Activated CD4-positive, alpha-beta T cell treated with anti-CD3 and anti-CD28 coated beads, Interleukin-10, Interleukin-2, amounts not matched to agents 100 ng/mL and 50 ng/mL, durations not matched to agents 16 hours and 8 hours (primary cell): ENCODE measurements at regions not wholly inside any gene's neighbourhood (a gene's known extent, or its start where the extent isn't known, plus 50 kb on each side); places are given as distances from the start of the nearest gene placed in this dataset.
"Not testable (repeated sequence)": the region's sequence is repeated elsewhere in the genome, so short reads cannot be mapped to it uniquely, and the experiment has no call there.

ENCODE experiments used
- DNase-seq: peaks from one replicate; pipeline ENCODE4 v3.0.0-alpha.2; 2020

DNA sequence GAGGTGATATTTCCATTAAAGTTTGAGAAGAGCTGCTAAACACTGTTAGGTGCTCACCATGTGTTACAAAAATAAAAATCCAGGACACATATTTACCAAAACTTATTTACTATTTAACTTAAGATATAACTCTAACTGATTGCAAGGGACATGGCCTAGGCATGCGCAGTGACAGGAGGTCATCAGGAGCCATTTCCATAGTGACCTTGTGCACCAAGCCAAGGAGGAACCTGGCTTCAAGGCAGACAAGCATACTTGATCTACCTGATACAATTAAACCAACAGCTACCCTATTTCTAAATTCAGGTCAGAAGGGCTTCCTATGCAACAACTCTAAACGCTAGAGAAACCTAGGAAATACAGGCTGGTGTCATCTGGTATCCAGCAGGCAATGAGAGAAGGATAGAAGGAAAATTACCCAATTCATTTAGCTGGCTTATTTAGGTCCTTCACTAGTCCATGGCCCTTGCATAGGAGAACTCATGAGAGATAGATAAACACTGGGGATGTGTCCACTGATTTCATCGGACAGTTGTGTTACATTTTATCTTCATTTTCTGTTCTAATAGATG lies 134.4 kb downstream of the FOXB1 start:
- DNase-seq, result no peak

DNA sequence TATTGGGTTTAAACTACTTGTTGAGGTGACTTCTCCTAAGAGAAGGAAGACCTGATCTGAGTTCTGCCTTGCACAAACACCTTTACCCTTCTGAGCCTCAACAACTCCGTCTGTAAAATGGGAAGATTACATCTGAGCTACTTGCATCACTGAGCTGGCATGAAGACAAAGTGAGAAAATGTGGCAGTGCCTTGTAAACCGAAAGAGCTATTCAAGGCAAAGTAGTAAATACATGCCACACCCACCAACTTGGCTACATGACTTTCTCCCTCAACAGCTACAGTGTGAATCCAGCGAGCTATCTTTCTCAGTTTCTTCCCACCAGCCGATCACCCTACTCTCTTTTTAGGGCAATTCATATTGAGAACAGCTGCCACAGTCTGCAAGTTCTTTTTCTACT lies 148.3 kb downstream of the FOXB1 start:
- peak; percentile 39 for DNase-seq

DNA sequence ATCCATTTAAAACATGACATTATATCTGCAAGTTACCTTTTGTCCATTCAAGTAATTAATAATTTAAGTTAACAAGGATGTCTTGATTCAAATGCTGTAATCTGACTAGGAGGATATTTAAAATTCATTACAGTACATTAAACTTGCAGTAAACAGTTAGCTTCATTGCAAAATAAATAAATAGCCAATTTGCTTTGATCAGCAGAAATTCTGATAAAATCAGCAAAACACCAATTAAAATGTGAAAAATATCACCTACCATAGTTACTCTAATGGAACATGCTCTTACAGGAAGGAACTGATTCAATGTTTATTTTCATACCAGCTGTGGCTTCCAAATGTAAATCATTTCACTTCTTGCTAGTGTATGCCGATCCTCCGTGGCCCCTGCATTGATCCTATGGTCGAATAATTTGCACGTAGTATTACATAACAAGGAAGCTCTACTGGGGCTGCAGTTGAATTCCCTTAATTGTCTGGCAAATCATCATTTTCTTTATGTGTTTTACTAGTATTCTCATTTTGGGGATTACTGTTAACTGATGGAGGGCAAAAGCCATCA lies 150.7 kb downstream of the FOXB1 start:
- DNase-seq, result peak; percentile 56

DNA sequence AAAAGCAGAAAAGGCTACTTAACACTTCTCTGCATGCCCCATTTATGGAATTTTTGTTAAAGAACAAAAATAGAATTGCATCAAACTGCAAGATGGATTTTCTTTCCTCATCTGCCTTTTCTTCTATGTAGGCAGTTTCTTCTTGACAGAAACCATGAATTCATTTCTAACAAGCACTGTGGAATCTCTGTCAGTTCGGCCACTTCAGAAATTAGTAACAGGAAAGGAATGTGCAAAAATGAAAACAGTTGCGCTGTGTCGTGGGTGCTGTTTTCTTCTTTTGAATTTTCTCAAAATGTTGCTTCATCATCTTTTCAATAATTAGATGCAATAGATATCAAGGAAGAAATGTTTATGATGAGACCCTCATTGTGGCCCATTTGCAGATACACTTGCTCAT lies 151.6 kb downstream of the FOXB1 start:
- peak; percentile 88 for DNase-seq

DNA sequence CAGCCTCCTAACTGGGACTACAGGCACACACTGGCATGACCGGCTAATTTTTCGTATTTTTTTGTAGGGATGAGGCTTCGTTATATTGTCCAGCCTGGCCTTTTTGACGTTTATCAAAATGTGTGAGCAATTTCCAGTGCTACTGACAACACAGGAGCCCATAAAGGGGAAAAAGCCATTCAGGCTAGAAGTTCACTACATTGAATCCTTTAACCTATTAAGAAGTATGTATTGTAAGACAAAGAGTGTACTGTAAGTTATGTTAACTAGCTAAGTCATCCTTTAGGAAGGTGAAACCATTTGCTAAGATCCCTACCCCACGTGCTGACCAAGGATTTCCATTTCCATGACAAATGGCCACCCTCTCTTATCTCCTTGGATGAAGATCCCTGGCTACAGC lies 156.8 kb downstream of the FOXB1 start:
- no peak for DNase-seq

DNA sequence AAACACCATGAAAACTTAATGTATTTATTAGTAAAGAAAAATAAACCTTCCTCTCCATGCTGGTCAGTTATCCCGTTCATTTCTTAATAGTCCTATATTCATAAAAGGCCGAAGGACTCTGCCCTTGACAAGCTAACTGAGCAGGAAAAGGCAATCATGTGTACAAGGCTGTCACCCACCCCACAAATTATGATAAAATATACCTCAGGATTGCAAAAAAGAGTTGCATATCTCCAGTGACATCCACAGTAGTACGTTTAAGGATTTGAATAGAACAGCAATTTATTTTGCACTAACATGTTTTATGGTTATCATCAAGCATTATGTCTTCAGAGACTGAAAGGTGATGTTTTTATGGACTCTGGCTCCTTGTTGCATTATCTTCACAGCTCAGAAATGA lies 157.6 kb downstream of the FOXB1 start:
- no peak for DNase-seq

DNA sequence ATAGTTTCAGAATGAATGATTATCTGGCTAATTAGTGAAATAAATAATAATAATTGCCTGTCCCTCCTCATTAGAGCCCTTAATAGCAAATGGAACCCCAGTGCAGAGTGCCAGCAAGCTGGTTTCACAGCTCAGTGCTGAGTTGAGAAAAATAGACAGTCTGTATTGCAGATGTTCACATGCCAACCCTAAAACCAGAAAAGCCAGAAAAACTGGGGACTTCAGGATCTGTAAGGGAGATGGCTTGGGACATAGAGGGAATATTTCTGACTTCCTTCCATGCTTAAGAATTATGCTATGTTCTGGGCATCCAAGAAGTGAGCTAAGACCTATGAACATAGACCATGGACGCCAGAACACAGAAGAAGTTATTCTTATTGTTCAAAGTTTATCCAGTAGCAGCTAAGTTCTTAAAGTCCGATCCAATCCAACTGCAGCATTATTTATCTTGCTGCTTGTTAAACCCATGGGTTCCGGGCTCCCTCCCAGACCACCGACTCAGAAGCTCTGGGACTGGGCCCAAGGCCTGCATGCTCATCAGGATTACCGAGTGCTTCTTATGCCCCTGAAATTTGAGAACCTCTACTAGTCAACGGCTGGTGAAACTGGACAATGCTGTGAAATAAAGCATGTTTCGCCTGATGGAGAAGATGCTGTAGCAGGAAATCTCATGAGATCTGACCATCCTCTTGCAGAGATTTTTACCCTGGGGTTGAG lies 158.3 kb downstream of the FOXB1 start:
- DNase-seq, result no peak

DNA sequence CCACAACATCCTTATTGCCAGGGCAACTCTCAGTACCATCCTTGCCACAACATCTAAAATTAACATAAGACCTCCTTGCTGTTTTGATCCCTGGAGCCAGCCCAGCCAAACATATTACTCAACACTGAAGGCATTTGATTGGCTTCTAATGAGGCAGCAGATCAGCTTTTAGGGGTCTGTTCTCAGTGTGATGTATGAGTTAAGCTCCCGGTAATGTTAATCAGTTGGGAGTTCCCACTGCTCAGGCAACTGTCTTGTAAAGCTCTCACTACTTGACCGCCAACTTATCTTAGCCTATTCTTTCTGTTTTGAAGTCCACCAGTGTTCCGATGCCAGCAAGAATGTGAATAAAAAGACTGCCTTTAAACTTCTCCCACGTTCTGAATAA lies 158.9 kb downstream of the FOXB1 start:
- DNase-seq, result no peak

DNA sequence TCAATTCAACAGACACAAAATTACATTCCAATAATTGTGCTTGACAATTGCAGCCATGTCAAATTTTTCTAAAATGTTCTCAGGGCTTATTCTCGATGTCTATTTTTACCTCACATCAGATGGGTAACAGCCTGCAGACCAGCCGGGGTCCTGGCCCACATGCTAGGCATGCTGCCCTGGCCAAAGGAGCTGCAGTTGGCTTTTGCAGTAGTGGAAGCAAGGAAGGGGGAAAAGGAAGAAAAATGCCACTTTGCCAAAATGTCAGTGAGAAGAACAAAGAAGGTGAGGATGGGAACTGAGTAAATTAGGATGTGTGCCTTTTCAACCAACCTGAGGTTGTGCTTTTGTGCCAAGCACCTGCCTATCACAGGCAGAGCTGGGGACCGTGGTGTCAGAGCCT lies 161.0 kb downstream of the FOXB1 start:
- DNase-seq, result no peak

DNA sequence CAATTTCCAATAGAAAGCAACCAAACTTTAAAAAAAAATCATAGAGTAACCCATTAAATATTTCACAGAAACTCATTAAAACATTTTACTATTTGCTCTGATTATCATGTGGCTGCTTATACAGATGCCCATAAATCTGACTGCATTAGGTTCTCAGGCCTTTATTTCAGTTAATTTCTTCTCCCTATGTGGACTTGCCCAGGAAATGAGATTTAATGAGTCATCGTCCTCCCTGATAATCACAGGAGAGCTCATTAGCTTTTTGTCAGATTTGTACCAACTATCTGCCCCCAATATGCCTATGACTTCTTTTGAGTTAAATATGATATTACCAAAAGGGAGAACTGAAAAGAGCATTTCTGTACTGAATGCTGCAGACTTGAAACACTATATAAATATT lies 168.0 kb downstream of the FOXB1 start:
- DNase-seq, result no peak

DNA sequence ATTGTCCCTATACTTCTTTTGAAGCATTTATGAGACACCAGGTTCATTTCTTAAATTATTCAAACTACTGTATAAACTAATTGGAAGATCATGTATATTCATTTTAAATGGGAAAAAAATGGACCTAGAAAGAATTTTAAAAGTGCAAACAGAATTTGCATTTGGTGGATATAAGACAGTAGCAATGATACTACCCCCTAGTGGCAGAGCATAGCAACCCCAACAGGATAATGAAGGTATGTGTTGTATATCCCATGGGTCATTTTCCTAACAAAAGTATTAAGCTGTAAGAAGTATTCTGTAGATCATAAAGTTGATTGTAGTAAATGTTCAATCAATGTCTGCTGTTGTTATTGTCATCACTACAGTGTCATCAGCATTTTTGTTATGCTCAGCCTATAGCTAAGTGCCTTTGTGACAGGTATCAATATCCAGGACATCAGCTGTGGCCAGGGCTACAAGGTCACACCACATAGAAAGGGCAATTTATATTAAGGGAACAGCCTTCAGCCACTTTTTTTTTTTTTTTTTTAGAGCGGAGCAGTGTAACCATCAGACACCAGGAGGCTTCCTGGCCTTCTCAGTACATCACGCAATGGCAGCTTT lies 175.8 kb downstream of the FOXB1 start:
- peak; percentile 63 for DNase-seq

DNA sequence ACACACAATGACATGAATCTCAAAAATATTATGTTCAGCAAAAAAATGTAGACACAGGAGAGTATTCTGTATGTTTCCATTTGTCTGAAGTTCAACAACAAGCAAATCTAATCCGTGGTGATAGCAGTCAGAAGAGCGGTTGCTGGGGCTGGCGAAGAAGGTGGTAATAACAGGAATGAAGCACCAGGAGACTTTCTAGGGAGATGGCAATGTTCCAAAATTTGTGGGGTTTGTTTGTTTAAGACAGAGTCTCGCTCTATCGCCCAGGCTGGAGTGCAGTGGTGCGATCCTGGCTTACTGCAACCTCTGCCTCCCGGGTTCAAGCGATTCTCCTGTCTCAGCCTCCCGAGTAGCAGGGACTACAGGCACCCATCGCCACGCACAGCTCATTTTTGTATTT lies 177.8 kb downstream of the FOXB1 start:
- DNase-seq, result not testable (repeated sequence)

DNA sequence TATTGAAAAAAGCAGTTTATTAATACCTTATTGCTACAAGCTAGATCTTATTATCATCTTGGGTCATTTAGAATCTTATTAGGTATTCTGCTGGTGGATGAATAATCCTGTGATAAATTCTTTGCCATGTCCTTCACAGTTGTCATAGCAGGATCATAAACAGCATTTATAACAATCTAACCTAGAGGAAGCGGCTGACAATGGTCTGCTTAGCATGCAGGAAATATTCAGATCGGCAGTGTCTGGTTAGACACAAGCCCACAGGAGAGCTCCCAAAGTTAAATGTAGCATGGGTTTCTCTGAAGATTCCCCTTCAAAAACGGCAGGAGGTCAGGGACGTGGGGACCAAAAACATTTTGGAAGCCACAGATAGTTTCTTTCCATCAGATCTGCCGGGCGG lies 179.3 kb downstream of the FOXB1 start:
- DNase-seq, result no peak

DNA sequence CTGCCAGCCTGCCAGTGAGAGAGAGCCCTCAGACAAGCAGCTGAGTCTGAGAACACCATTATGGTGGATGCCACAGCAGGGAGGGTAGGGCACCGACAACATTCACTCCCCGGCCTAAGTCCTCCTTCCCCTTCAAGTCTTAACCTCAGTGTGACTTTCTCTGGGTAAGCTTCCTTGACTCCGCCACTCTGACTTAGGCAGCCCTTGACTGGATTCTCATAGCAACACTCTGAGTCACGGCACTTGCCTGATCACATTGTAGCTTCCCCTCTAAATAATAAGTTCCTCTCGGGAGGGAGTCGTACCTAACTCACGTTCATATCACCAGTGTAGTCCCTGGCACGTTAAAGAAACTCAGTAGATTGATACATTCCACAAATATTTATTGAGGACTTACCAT lies 180.5 kb downstream of the FOXB1 start:
- DNase-seq, result no peak

DNA sequence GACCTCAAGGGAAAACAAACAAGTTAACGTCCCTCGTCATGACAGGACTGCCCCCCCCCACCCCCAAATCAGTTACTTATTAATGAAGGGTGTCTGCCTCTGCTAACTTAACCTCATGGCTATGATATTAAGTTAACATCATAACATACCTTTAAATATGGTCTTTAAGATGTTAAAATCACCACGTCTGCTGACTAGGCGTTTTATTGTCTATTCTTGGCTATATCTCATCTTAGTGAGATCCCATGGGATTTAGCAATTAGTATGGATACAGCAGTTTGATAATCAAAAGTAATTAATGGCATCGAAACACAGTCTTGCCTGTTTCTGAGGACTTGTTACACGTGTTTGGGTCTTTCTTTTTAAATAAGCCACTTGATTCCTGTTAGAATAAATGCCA lies 186.9 kb downstream of the FOXB1 start:
- DNase-seq, result no peak

DNA sequence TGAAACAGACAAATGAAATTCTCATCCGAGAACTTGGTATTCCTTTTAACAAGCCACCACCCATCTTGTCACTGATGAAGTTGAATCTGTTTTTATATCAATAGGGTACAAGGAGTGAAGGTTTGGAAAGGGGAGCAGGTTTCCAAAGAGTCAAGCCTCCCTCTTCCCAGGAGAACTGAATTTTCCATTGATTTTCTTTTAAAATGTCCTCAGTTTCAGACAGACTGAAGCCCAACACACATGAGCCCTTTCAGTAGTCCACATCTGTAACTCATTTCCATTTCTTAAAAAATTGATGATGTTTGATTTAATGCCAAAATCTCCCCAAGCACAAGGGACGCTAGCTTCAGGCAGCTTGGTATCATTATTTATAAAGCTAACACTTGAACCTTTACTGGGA lies 187.7 kb downstream of the FOXB1 start:
- DNase-seq, result no peak

DNA sequence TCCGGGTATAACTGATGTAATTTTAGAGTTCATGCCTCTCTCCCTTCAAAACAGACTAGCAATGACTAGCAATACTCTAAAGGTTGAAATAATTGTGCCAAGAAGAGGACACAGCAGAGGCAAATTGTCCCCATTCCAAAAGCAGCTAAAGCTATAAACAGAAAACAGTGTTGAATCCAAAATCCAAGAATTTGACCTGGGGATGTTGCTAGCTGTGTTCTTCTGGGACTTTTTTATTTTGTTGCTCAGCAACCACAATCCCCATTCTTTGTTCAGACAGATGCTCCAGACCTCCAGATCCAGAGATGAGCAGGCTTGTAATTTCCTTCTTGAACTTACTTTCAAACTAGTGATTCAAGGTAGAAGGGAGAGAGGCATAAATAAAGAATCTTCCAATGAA lies 191.5 kb downstream of the FOXB1 start:
- DNase-seq, result no peak

DNA sequence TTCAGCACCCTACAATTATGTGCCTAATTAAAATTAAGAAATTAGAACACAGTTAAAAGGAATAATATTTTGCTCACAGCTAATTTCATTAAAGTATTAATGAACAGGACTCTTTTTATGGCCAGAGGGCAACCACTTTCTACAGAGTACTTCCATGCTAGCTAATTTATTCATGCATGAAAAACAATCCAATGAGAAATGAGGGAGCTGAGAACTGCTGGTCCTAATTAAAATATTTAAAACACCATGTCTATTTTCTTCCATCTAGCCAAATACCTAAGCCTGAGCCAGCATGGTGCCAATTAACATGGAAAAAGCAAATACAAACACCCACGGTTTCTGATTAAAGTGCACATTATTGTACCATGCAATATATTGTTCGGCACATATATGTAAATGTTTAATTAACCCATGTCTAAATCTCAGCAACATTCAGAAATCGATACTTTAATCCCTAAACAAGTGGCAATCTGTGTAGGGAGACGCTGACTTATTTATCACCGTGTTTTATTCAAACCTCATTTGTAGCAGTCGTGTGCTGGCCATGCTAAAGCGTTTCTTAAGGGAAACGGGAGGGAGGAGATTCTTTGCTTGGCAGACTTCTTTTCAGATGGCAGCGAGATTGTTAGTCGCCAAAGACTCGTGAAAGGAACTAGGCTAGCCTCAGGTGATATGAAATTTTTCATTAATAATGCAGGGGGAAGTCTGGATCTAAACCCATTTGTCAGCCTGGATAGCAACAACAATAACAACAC lies 193.5 kb downstream of the ANXA2 start:
- DNase-seq, result no peak

DNA sequence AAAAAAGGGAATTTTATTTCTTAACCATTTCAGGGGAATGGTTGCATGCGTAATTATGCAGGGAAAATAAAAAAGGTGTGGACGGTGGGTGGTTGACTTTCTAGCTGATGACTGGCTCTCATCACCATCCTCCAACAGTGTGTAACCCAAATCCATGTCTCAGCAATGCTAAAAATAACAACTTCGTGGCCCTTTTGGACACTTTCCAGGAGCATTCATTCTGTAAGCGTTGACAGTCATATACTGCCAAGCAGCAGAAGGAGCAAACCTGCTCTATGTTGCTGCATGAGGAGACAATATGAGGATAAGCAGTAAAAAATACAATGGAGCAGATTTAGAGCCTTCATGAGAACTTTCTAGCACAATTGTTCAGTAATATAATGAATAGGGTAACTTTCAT lies 189.1 kb downstream of the ANXA2 start:
- DNase-seq, result no peak

DNA sequence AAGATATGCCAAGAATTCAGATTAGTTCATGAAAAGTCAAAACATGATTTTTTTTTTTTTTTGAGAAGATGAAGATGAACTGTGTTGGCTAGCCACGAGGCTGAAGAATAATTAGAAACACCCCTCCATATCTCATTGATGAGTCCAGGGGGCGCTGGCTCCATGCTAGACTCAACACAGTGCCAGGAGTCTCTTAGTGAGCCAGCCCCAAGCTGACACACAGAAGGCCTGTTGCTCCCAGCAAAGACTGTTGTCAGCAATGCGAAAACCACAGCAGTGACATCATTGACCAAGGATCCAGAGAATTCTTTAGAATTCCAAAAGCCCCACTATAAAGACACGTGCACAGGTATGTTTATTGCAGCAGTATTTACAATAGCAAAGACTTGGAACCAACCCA lies 185.2 kb downstream of the ANXA2 start:
- DNase-seq, result no peak

DNA sequence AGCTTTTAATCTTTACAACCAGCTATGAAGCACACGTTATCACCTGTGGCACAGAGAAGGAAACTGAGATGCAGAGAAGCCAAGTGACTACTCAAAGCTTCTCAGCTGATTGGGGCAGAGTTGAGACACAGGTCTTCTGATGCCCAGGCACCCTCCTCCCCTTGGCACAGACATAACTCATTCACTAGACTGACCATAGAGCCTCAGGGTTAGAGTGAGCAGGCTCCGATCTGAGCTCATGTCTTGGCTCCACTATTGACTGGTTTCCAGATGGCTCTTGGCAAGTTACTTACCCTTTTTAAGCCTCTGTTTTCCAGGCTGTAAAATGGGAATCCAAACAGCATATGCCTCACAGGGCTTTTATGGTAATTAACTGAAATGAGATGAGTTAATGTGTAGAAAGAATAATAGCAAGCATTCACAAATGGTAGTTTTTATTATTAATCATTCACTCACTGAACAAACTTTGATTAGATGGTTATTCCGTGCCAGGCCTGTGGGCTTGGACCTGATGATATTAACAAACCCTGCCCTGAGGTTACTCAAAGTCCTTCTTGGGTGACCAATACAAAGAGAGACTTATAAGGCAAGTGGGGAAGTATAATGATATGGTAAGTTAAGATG lies 184.3 kb downstream of the ANXA2 start:
- no peak for DNase-seq

DNA sequence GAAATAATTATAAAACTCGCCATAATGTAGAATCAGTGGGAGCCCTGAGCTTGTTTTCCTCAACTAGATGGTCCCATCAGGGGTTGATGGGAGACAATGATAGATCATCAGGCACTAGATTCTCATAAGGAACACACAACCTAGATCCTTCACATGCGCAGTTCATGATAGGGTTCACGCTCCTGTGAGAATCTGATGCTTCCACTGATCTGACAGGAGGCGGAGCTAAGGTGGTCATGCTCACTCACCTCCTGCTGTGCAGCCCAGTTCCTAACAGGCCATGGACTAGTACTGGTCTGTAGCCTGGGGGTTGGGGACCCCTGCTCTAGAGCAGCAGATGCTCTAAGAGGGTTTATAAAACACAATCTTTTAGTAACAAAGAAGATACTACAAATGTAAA lies 183.6 kb downstream of the ANXA2 start:
- DNase-seq, result no peak
